ENCODE measurements at regions not wholly inside any gene's neighbourhood (a gene's known extent, or its start where the extent isn't known, plus 50 kb on each side); places are given as distances from the start of the nearest gene placed in this dataset.

DNA sequence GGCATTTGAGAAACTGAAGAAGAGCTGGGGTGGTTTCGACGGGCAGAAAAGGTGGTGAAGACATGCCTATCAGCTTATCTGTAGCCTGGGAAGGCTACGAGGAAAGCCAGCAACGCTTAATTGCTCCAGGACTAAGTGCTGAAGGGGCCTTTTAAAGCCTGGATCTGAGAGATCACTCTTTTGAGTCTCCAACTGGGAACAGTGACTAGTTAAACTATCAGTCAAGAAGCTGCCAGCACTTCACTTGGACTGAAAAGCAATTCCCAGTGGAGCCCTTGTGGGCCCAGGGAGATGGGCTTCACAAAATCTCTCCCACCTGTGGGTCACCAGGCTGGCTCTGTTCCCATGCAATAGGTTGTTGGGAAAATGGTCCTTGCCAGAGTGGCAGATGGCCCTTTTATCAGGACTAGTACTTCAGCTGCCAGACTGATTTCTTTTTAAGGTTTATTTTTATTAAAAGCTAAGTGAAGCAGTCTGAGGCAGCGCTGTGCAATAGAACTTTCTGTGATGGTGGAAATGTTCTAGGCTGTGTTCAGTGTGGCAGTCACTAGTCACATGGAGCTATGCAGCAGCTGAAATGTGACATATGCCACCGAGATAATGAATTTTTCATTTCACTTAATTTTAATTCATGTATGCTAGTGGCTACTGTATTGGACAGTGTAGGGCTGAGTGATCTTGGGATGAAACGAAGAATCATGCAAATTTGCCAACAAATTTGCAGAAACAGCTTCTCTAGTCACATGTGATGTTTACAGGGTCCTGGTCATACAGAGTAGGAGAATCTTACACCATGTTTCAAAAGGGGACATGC lies 276.8 kb downstream of the PCNX1 start:
- DNase-seq (ENCODE audit: low read depth), result no peak
- ChIA-PET POLR2A (interaction anchor here (0.6 kb wide), 1 partner anchor 15 kb away, joined by 5 read pairs; no protein-coding TSS in a partner anchor), CTCF (interaction anchor here (0.8 to 1.6 kb wide), 2 partner anchors 17 to 107 kb away, joined by 3 read pairs; no protein-coding TSS in a partner anchor)
- H3K27me3 ChIP-seq (ENCODE audit: control insufficient read depth, insufficient read depth, low read length), result no peaks in the 10 kb centered on the region
- H3K4me3 ChIP-seq (ENCODE audit: low read depth, low read length), result no peak overlapping the region
- TF ChIP-seq, protein P1, sequence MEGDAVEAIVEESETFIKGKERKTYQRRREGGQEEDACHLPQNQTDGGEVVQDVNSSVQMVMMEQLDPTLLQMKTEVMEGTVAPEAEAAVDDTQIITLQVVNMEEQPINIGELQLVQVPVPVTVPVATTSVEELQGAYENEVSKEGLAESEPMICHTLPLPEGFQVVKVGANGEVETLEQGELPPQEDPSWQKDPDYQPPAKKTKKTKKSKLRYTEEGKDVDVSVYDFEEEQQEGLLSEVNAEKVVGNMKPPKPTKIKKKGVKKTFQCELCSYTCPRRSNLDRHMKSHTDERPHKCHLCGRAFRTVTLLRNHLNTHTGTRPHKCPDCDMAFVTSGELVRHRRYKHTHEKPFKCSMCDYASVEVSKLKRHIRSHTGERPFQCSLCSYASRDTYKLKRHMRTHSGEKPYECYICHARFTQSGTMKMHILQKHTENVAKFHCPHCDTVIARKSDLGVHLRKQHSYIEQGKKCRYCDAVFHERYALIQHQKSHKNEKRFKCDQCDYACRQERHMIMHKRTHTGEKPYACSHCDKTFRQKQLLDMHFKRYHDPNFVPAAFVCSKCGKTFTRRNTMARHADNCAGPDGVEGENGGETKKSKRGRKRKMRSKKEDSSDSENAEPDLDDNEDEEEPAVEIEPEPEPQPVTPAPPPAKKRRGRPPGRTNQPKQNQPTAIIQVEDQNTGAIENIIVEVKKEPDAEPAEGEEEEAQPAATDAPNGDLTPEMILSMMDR (IDR thresholded peaks at IDR 0.05; ENCODE audit: insufficient read depth, low read depth, low read length), result no peak
- H3K36me3 ChIP-seq (ENCODE audit: control insufficient read depth, insufficient read depth, low read length), result no peaks in the 10 kb centered on the region

DNA sequence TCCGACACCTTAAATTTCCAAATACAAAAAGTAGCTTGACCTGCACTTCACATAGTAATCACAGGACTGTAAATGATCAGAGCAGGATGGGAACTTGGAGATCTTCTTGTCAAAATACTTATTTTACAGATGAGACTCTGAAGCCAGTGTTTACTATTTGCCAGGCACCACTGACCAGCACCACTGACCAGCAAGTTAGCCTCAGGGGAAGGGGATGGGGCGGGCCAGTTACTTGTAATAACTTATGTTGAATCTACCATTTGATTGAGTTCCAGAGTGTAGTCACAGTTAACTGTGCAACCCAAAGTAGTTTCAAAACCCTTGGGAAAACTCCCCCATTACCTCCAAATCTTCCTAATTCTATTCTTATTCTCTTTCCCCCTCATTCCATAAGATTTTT lies 278.4 kb downstream of the PCNX1 start:
- POLR2A ChIA-PET, result no interaction called here
- CTCF ChIA-PET, result interaction anchor here (1.3 to 1.6 kb wide), 3 partner anchors 11 to 19 kb away, joined by 3 to 4 read pairs (median 3); no protein-coding TSS in a partner anchor

DNA sequence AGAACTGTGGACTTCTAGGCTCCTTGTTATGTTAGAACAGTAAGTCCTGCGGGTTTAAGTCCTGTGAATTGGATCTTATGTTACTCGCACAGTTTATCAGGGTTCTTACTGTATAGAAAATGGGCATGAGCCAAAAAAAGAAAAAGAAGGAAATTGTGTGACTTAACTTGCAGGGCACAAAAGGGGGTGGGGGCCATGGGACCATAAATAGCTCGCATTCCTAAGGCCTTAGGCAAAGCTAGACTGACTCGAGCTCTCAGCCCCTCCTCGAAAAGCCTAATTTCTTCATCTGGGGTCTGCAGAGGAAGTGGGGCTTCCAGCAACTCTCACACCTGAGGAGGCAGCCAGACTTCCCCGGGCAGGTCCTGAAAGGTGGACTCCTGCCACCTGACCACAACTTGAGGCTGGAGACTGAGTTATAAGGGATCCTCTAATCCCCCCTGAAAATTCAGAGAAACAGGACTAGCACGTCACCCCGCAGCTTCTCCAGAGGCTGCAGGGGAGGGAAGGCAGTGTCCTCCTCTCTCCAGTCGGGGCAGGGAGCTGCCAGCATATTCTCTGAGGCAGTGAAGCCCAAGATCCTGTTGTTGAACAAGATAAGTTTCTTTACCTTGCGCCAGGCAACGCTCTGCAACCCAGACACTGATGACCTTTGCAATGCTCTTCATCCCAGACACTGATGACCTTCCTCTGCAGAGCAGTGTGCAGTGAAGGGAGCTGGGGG lies 280.5 kb downstream of the PCNX1 start:
- DNase-seq (ENCODE audit: low read depth), result no peak

More for the DNA sequence above, 278.4 kb downstream of the PCNX1 start:
- TF ChIP-seq, protein P1 (IDR thresholded peaks at IDR 0.05; ENCODE audit: insufficient read depth, low read depth, low read length), result no peak
- DNase-seq (ENCODE audit: low read depth), result no peak
- Histone ChIP-seq H3K27me3 (ENCODE audit: control insufficient read depth, insufficient read depth, low read length) (no peaks in the 10 kb centered on the region), H3K4me3 (ENCODE audit: low read depth, low read length) (no peak overlapping the region), H3K36me3 (ENCODE audit: control insufficient read depth, insufficient read depth, low read length) (no peaks in the 10 kb centered on the region)

DNA sequence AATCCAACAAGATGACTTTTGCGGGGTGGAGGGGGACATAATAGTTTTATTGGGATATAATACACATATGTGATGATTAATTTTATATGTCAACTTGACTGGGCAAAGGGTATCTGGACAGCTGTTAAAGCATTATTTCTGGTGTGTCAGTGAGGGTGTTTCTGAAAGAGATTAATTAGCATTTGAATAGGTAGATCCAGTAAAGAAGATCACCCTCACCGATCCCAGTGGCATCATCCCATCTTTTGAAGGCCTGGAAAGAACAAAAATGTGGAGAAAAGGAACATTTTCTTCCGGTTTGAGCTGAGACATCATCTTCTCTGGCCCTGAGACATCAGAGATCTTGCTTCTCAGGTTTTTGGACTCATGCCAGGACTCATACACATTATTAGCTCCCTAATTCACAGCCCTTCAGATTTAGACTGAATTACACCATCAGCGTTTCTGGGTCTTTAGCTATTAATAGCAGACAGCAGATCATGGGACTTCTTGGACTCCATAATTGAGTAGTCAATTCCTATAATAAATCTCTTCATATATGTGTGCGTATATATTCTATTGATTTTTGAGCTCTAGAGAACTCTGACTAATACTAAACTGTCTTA lies 283.6 kb downstream of the PCNX1 start:
- ChIA-PET CTCF (interaction anchor here (0.6 to 1.6 kb wide), 2 partner anchors 26 to 38 kb away, joined by 3 read pairs; no protein-coding TSS in a partner anchor), POLR2A (no interaction called here)
- H3K27me3 ChIP-seq (ENCODE audit: control insufficient read depth, insufficient read depth, low read length), result no peaks in the 10 kb centered on the region

More for the DNA sequence above, 280.5 kb downstream of the PCNX1 start:
- ChIA-PET CTCF (no interaction called here), POLR2A (no interaction called here)
- TF ChIP-seq, protein P1 (IDR thresholded peaks at IDR 0.05; ENCODE audit: insufficient read depth, low read depth, low read length), result no peak
- Histone ChIP-seq H3K27me3 (ENCODE audit: control insufficient read depth, insufficient read depth, low read length) (no peaks in the 10 kb centered on the region), H3K4me3 (ENCODE audit: low read depth, low read length) (no peak overlapping the region), H3K36me3 (ENCODE audit: control insufficient read depth, insufficient read depth, low read length) (no peaks in the 10 kb centered on the region)

More for the DNA sequence above, 283.6 kb downstream of the PCNX1 start:
- TF ChIP-seq, protein P1 (IDR thresholded peaks at IDR 0.05; ENCODE audit: insufficient read depth, low read depth, low read length), result no peak
- Histone ChIP-seq H3K36me3 (ENCODE audit: control insufficient read depth, insufficient read depth, low read length) (no peaks in the 10 kb centered on the region), H3K4me3 (ENCODE audit: low read depth, low read length) (no peak overlapping the region)
- no peak for DNase-seq (ENCODE audit: low read depth)

Measured in BJ (cell line).